ENCODE measurements at regions not wholly inside any gene's neighbourhood (a gene's known extent, or its start where the extent isn't known, plus 50 kb on each side); places are given as distances from the start of the nearest gene placed in this dataset.

GRCh38 chr13:39855236-39855635, 199.8 kb downstream of the COG6 start:
- TF ChIP-seq, protein P1, sequence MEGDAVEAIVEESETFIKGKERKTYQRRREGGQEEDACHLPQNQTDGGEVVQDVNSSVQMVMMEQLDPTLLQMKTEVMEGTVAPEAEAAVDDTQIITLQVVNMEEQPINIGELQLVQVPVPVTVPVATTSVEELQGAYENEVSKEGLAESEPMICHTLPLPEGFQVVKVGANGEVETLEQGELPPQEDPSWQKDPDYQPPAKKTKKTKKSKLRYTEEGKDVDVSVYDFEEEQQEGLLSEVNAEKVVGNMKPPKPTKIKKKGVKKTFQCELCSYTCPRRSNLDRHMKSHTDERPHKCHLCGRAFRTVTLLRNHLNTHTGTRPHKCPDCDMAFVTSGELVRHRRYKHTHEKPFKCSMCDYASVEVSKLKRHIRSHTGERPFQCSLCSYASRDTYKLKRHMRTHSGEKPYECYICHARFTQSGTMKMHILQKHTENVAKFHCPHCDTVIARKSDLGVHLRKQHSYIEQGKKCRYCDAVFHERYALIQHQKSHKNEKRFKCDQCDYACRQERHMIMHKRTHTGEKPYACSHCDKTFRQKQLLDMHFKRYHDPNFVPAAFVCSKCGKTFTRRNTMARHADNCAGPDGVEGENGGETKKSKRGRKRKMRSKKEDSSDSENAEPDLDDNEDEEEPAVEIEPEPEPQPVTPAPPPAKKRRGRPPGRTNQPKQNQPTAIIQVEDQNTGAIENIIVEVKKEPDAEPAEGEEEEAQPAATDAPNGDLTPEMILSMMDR (conservative IDR thresholded peaks at IDR 0.05; ENCODE audit: low read length): no peak
- no peak for TF ChIP-seq EZH2phosphoT487 (IDR thresholded peaks at IDR 0.05; ENCODE audit: borderline replicate concordance, low read depth, low read length)
